ENCODE measurements at regions not wholly inside any gene's neighbourhood (a gene's known extent, or its start where the extent isn't known, plus 50 kb on each side); places are given as distances from the start of the nearest gene placed in this dataset.
"Not testable (repeated sequence)": the region's sequence is repeated elsewhere in the genome, so short reads cannot be mapped to it uniquely, and the experiment has no call there.

DNA sequence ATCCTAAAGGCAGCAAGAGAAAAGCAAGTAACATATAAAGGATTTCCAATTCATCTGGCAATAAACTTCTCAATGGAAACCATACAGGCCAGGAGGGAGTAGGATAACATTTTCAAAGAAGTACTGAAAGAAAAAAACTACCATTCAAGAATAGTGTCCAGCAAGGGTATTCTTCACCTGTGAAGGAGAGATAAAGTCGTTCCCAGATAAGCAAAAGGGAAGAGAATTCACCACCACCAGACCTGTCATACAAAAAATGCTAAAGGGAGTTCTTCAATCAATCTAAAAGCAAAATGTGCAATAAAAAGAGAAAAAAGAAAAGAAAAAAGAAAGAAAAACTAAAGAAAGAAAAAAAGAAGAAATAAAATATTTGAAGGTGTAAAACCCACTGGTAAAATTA is 228.9 kb upstream of the AMIGO2 start:
- no peaks in the 10 kb centered on the region for H3K36me3 ChIP-seq
- no peak overlapping the region for H3K27ac ChIP-seq
- H3K4me1 ChIP-seq (ENCODE audit: control insufficient read depth in 1 of 2, insufficient read depth in 1 of 2, low read depth in 1 of 2, low read length in 1 of 2), result peaks cover 16 to 22% of the 10 kb centered on the region in 2 experiments
- no peak overlapping the region for H3K4me3 ChIP-seq (ENCODE audit: low read depth in 1 of 2, low read length in 1 of 2)
- peaks cover 18% of the 10 kb centered on the region for H3K27me3 ChIP-seq
- no peaks in the 10 kb centered on the region for H3K9me3 ChIP-seq
- TF ChIP-seq, protein P1, sequence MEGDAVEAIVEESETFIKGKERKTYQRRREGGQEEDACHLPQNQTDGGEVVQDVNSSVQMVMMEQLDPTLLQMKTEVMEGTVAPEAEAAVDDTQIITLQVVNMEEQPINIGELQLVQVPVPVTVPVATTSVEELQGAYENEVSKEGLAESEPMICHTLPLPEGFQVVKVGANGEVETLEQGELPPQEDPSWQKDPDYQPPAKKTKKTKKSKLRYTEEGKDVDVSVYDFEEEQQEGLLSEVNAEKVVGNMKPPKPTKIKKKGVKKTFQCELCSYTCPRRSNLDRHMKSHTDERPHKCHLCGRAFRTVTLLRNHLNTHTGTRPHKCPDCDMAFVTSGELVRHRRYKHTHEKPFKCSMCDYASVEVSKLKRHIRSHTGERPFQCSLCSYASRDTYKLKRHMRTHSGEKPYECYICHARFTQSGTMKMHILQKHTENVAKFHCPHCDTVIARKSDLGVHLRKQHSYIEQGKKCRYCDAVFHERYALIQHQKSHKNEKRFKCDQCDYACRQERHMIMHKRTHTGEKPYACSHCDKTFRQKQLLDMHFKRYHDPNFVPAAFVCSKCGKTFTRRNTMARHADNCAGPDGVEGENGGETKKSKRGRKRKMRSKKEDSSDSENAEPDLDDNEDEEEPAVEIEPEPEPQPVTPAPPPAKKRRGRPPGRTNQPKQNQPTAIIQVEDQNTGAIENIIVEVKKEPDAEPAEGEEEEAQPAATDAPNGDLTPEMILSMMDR (IDR thresholded peaks at IDR 0.05), result no peak

DNA sequence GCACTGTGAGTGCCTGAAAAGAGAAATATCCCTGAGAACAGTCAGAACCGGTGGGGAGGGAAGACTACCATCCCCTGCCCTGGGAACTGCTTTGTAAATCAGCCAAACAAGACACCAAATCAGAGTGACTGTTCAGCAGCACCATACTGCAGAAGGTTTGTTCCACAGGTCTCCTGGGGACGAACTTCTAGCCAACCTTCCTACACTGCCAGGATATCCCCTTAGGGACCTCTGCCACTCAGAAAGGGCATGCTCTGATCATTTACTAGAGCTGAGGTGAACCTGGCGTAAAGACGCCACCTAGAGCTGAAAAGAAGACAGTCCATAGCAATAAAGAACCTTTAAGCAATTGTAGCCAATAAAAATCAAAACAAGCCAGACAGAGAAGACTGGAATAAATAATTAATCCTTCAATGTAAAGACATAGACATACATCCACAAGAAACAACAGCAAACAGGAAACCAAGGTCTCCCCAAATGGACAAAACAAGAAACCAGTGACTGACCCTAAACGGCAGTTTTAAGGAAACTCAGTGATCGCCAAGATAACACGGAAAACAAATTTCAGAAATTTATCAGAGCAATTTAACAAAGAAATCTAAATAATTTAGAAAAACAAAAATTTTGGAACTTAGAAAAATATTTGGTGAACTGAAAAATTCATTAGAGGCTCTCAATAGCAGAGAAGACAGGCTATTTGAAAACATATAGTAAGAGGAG is 228.1 kb upstream of the AMIGO2 start:
- Histone ChIP-seq H3K9me3 (no peaks in the 10 kb centered on the region), H3K27ac (peak overlapping the region; percentile 22), H3K4me3 (ENCODE audit: low read depth in 1 of 2, low read length in 1 of 2) (peak overlapping the region in 1 of 2 experiments; percentile 32), H3K4me1 (ENCODE audit: control insufficient read depth in 1 of 2, insufficient read depth in 1 of 2, low read depth in 1 of 2, low read length in 1 of 2) (peaks cover 13 to 17% of the 10 kb centered on the region in 2 experiments), H3K36me3 (no peaks in the 10 kb centered on the region), H3K27me3 (peaks cover 18% of the 10 kb centered on the region)
- TF ChIP-seq, protein P1 (IDR thresholded peaks at IDR 0.05), result peak; percentile 3

DNA sequence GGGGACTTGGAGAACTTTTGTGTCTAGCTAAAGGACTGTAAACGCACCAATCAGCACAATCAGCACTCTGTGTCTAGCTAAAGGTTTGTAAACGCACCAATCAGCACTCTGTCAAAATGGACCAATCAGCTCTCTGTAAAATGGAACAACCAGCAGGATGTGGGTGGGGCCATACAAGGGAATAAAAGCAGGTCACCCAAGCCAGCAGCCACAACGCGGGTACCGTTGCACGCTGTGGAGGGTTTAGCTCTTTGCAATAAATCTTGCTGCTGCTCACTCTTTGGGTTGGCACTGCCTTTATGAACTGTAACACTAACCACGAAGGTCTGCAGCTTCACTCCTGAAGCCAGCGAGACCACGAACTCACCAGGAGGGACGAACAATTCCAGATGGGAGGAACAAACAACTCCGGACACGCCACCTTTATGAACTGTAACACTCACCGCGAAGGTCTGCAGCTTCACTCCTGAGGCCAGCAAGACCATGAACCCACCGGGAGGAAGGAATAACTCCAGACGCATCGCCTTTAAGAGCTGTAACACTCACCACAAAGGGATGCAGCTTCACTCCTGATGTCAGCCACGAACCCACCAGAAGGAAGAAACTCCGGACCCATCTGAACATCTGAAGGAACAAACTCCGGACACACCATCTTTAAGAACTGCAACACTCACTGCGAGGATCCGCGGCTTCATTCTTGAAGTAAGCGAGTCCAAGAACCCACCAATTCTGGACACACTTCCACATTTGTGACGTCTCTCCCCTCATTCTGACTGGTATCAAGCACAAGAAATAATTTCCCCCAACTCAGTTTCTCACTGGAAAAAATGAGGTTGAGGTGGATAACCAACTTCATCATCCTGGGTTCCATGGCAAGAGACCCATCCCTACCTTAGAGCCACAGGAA is 227.3 kb upstream of the AMIGO2 start:
- not testable (repeated sequence) for H3K36me3 ChIP-seq, H3K9me3 ChIP-seq
- H3K27ac ChIP-seq, result peak overlapping the region; percentile 22
- H3K27me3 ChIP-seq, result peaks cover 18% of the 10 kb centered on the region
- H3K4me1 ChIP-seq (ENCODE audit: control insufficient read depth in 1 of 2, insufficient read depth in 1 of 2, low read depth in 1 of 2, low read length in 1 of 2), result peaks cover 10 to 11% of the 10 kb centered on the region in 2 experiments
- peak overlapping the region; percentile 32 to 46 for H3K4me3 ChIP-seq (ENCODE audit: low read depth in 1 of 2, low read length in 1 of 2)

DNA sequence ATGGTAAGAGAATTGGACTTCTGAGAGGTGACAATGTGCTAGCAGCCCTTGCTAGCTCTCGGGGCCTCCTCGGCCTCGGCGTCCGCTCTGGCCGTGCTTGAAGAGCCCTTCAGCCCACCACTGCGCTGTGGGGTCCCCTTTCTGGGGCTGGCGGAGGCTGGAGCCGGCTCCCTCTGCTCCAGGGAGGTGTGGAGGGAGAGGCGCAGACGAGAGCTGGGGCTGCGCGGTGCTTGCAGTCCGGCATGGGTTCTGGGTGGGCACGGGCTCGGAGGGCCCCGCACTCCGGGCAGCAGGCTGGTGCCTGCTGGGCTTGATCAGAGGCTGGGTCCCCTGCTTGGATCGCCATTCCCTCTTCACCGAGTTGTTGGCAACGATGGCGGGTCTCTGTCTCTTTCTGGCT is 226.4 kb upstream of the AMIGO2 start:
- Histone ChIP-seq H3K27ac (no peak overlapping the region), H3K4me3 (ENCODE audit: low read depth in 1 of 2, low read length in 1 of 2) (no peak overlapping the region), H3K4me1 (ENCODE audit: control insufficient read depth in 1 of 2, insufficient read depth in 1 of 2, low read depth in 1 of 2, low read length in 1 of 2) (peaks cover 10 to 11% of the 10 kb centered on the region in 2 experiments), H3K9me3 (no peaks in the 10 kb centered on the region), H3K36me3 (no peaks in the 10 kb centered on the region), H3K27me3 (peaks cover 18% of the 10 kb centered on the region)
- TF ChIP-seq, protein P1 (IDR thresholded peaks at IDR 0.05), result no peak

DNA sequence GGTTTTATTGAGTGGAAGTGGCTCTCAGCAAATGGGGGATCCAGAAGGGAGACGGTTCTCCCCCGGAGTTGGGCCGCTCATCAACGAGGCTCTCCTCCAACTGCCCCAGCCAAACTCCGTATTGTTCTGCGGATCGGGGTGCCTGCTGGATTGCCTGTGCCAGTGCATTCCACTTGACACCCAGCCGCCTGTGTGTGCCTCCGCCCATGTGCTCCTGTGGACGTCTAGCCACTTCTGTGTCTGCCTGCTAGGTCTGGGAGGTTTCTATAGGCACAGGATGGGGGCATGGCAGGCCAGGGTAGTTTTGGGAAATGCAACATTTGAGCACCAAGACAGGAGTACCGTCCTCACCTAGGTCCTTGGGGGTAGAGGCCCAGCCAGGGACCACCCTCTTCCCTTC is 225.7 kb upstream of the AMIGO2 start:
- Histone ChIP-seq H3K9me3 (no peaks in the 10 kb centered on the region), H3K36me3 (no peaks in the 10 kb centered on the region), H3K4me1 (ENCODE audit: control insufficient read depth in 1 of 2, insufficient read depth in 1 of 2, low read depth in 1 of 2, low read length in 1 of 2) (peaks cover 10 to 11% of the 10 kb centered on the region in 2 experiments), H3K27ac (no peak overlapping the region), H3K27me3 (peaks cover 18% of the 10 kb centered on the region), H3K4me3 (ENCODE audit: low read depth in 1 of 2, low read length in 1 of 2) (no peak overlapping the region)
- TF ChIP-seq, protein P1 (IDR thresholded peaks at IDR 0.05), result no peak

Data from neutrophil (primary cell).